DMS53 (cell line): ENCODE measurements at regions not wholly inside any gene's neighbourhood (a gene's known extent, or its start where the extent isn't known, plus 50 kb on each side); places are given as distances from the start of the nearest gene placed in this dataset.

Experiments
- DNase-seq: peaks from one replicate; lab custom pipeline; 2025; lab: John Stamatoyannopoulos, UW

- no peak for DNase-seq
Observed at GRCh38 chr10:83580373-83581012, 558.8 kb upstream of the GHITM start.

GRCh38 chr10:83582407-83583095 is 556.8 kb upstream of the GHITM start:
- DNase-seq = no peak

GRCh38 chr10:83585686-83586085 is 553.6 kb upstream of the GHITM start:
- DNase-seq = no peak

GRCh38 chr10:83592337-83592935 is 546.9 kb upstream of the GHITM start:
- DNase-seq = peak; percentile 17

- peak; percentile 68 for DNase-seq
Observed at GRCh38 chr10:83603708-83604107, 535.6 kb upstream of the GHITM start.

- peak; percentile 75 for DNase-seq
Observed at GRCh38 chr10:83605783-83606630, 533.3 kb upstream of the GHITM start.

GRCh38 chr10:83607959-83608745 is 531.2 kb upstream of the GHITM start:
- DNase-seq = no peak

- no peak for DNase-seq
Observed at GRCh38 chr10:83612050-83612449, 527.3 kb upstream of the GHITM start.

- DNase-seq = peak; percentile 13
Observed at GRCh38 chr10:83612746-83613145, 526.6 kb upstream of the GHITM start.

- DNase-seq = no peak
Observed at GRCh38 chr10:83617172-83617571, 522.1 kb upstream of the GHITM start.

GRCh38 chr10:83617692-83618545 is 521.4 kb upstream of the GHITM start:
- DNase-seq = no peak

- no peak for DNase-seq
Observed at GRCh38 chr10:83625831-83626360, 513.4 kb upstream of the GHITM start.

- no peak for DNase-seq
Observed at GRCh38 chr10:83632701-83633100, 506.6 kb upstream of the GHITM start.

GRCh38 chr10:83633547-83633946 is 505.8 kb upstream of the GHITM start:
- no peak for DNase-seq

GRCh38 chr10:83636826-83637225 is 502.5 kb upstream of the GHITM start:
- no peak for DNase-seq

GRCh38 chr10:83647526-83647925 is 491.8 kb upstream of the GHITM start:
- no peak for DNase-seq

- DNase-seq = no peak
Observed at GRCh38 chr10:83648201-83648600, 491.1 kb upstream of the GHITM start.

GRCh38 chr10:83649471-83649870 is 489.8 kb upstream of the GHITM start:
- no peak for DNase-seq

GRCh38 chr10:83654689-83655088 is 484.6 kb upstream of the GHITM start:
- DNase-seq = no peak

GRCh38 chr10:83656924-83657323 is 482.4 kb upstream of the GHITM start:
- DNase-seq = no peak
